ENCODE measurements at regions not wholly inside any gene's neighbourhood (a gene's known extent, or its start where the extent isn't known, plus 50 kb on each side); places are given as distances from the start of the nearest gene placed in this dataset.

GRCh38 chr5:136439367-136439766 lies 74.0 kb upstream of the TRPC7 start:
- TF ChIP-seq CTCF (IDR thresholded peaks at IDR 0.05), result no peak
- no peak for TF ChIP-seq POLR2A (IDR thresholded peaks at IDR 0.05)

All from Peyer's patch (tissue), 4 donors.